Uterus (tissue), 3 donors: ENCODE measurements at regions not wholly inside any gene's neighbourhood (a gene's known extent, or its start where the extent isn't known, plus 50 kb on each side); places are given as distances from the start of the nearest gene placed in this dataset.

Experiments
- DNase-seq, 2 donors: peaks; one replicate each; pipeline ENCODE4 v3.0.0-alpha.2; 2019 to 2020
- H3K27ac ChIP-seq, 2 donors: fragments of 200-600 bp; sonication (generic); 1 replicate in 1 of 2; 2 replicates in 1 of 2; pipeline ENCODE4 v1.5.1; 2016 to 2018
- H3K27me3 ChIP-seq, 2 donors: fragments of 200-600 bp; sonication (generic); one replicate each; pipeline ENCODE4 v1.5.1; 2018 to 2019; ENCODE audit warnings: control low read depth in 1 of 2
- H3K36me3 ChIP-seq, 2 donors: fragments of 200-600 bp; sonication (generic); one replicate each; pipeline ENCODE4 v1.5.1; 2019; ENCODE audit warnings: control low read depth in 1 of 2
- H3K4me1 ChIP-seq, 2 donors: fragments of 200-600 bp; sonication (generic); one replicate each; pipeline ENCODE4 v1.5.1; 2018 to 2019; ENCODE audit warnings: control low read depth in 1 of 2
- H3K4me3 ChIP-seq, 2 donors: fragments of 200-600 bp; sonication (generic); 1 replicate in 1 of 2; 2 replicates in 1 of 2; pipeline ENCODE4 v1.5.1; 2018 to 2019; ENCODE audit warnings: mild to moderate bottlenecking in 1 of 2
- H3K9me3 ChIP-seq, 2 donors: fragments of 200-600 bp; sonication (generic); one replicate each; pipeline ENCODE4 v1.5.1; 2019; ENCODE audit warnings: control low read depth in 1 of 2
- CTCF ChIP-seq, 4 experiments: fragments of 200-600 bp in 2 of 4; fragments of 450-650 bp in 2 of 4; sonication (generic) in 2 of 4; IDR thresholded peaks; one replicate each; pipeline ENCODE4 v1.5.1; 2016 to 2019; ENCODE audit warnings: antibody characterized with exemption in 4 of 4, mild to moderate bottlenecking in 2 of 4, moderate library complexity in 1 of 4
- POLR2A ChIP-seq, 2 donors: fragments of 450-650 bp; IDR thresholded peaks; one replicate each; pipeline ENCODE4 v1.6.1; 2016; ENCODE audit warnings: antibody characterized with exemption in 2 of 2, mild to moderate bottlenecking in 1 of 2, moderate library complexity in 1 of 2
- intact Hi-C: fragments of 100-400 bp; cut with DNase I; formaldehyde crosslinking; loops from one replicate; pipeline ENCODE4 v1.15.1; 2023; ENCODE audit warnings: low total_unique reads
- donor health status: DM: yes; HTN: yes; CAD: no.

- Histone ChIP-seq H3K9me3 (no peaks in the 10 kb centered on the region), H3K36me3 (no peaks in the 10 kb centered on the region), H3K4me3 (no peak overlapping the region), H3K4me1 (no peaks in the 10 kb centered on the region), H3K27ac (no peak overlapping the region), H3K27me3 (no peaks in the 10 kb centered on the region)
- intact Hi-C loops, result no loop called here
- no peak for DNase-seq
- no peak for TF ChIP-seq CTCF (IDR thresholded peaks at IDR 0.05)
- no peak for TF ChIP-seq POLR2A (IDR thresholded peaks at IDR 0.05)
Observed at GRCh38 chr4:100081491-100081890, 108.8 kb downstream of the DDIT4L start.

DNA sequence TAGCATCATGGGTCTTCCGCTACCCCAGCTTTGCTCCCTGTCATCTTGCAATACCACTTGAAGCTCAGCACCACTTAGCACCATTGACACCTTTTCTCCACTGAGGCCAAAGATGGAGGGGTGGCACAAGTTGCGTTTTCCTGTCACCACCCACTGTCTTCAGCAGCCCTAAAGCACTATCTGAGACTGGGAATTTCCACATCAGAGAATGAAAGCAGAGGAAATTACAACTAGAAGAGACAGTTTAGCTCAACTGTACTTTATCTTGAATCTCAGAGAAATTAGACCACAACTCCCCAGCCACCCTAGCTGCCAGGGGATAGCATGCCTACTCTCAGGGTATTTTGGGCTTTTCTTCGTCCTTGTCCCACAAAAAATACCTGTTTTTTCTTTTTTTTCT, 111.0 kb downstream of the DDIT4L start:
- TF ChIP-seq CTCF (IDR thresholded peaks at IDR 0.05) (no peak), POLR2A (IDR thresholded peaks at IDR 0.05) (no peak)
- Histone ChIP-seq H3K27me3 (no peaks in the 10 kb centered on the region), H3K4me1 (no peaks in the 10 kb centered on the region), H3K27ac (no peak overlapping the region), H3K36me3 (no peaks in the 10 kb centered on the region), H3K9me3 (no peaks in the 10 kb centered on the region), H3K4me3 (no peak overlapping the region)
- intact Hi-C loops, result no loop called here
- no peak for DNase-seq

- Histone ChIP-seq H3K27ac (no peak overlapping the region), H3K36me3 (no peaks in the 10 kb centered on the region), H3K4me1 (no peaks in the 10 kb centered on the region), H3K9me3 (no peaks in the 10 kb centered on the region), H3K27me3 (no peaks in the 10 kb centered on the region), H3K4me3 (no peak overlapping the region)
- TF ChIP-seq CTCF (IDR thresholded peaks at IDR 0.05) (no peak), POLR2A (IDR thresholded peaks at IDR 0.05) (no peak)
- intact Hi-C loops, result no loop called here
- no peak for DNase-seq
Observed at GRCh38 chr4:100076753-100077152, 113.5 kb downstream of the DDIT4L start.

DNA sequence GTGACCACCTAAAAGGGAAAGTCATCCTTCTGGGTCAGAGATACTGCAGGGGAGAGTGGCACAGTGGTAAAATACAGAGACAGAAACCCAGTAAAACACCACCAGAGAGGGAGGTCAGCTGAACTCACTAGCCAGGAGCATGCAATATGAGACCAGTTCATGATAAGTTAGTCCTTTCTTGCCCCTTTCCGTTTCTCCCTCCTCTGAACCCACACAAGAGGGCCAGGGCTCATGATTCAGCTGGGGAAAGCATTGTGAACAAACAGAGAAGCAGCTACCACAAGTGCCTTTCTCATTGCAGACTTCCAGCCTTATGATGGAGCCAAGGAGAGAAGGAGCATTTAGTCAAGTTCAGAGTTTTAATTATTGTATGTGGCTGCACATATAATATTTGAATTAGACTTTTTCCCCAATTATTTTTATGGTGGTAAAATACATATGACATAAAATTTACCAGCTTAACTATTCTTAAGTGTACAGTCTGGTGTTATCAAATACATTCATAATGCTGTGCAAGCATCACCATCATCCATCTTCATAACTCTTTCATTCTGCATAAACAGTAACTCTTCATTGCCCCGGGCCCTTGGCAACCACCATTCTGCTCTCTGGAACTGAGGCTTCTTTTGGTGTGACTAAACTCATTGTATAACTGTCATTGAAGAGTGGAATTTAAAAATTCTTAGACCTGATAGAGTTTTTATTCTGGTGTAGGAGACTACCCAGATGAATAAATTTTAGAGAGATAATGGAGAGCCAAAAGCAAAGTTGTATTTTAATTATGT, 114.6 kb downstream of the DDIT4L start:
- Histone ChIP-seq H3K4me1 (no peaks in the 10 kb centered on the region), H3K27ac (no peak overlapping the region), H3K9me3 (no peaks in the 10 kb centered on the region), H3K36me3 (no peaks in the 10 kb centered on the region), H3K4me3 (no peak overlapping the region), H3K27me3 (no peaks in the 10 kb centered on the region)
- intact Hi-C loops, result no loop called here
- no peak for DNase-seq
- TF ChIP-seq CTCF (IDR thresholded peaks at IDR 0.05), result no peak
- TF ChIP-seq POLR2A (IDR thresholded peaks at IDR 0.05), result no peak

DNA sequence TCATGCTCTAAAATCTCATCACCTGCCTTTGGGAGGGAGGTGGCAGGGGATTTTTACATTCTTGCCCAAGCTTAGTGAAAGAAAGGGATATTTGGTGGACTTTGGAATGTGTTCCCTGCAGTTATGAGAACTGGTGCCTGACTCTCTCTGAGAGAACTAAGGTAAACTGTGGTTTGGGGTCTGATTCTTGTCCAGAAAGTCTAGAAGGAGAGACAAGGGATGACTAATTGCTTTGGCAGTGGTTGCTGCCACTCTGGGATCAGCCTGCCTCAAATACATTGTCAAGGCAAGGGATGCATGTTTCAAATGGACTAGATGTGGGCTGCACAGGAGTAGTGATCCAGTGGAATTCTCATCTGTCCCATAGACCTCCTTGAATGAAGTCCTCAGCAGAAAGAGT, 115.2 kb downstream of the DDIT4L start:
- Histone ChIP-seq H3K27me3 (no peaks in the 10 kb centered on the region), H3K27ac (no peak overlapping the region), H3K4me3 (no peak overlapping the region), H3K9me3 (no peaks in the 10 kb centered on the region), H3K36me3 (no peaks in the 10 kb centered on the region), H3K4me1 (no peaks in the 10 kb centered on the region)
- no peak for DNase-seq
- no peak for TF ChIP-seq POLR2A (IDR thresholded peaks at IDR 0.05)
- TF ChIP-seq CTCF (IDR thresholded peaks at IDR 0.05), result no peak
- intact Hi-C loops, result no loop called here
